GM12878 (cell line): ENCODE measurements at regions not wholly inside any gene's neighbourhood (a gene's known extent, or its start where the extent isn't known, plus 50 kb on each side); places are given as distances from the start of the nearest gene placed in this dataset.

ENCODE experiments used
- CREB1 ChIP-seq: IDR thresholded peaks from 2 replicates; pipeline ENCODE4 v1.6.1; 2012; ENCODE audit warnings: low read depth, mild to moderate bottlenecking, inconsistent platforms
- DPF2 ChIP-seq: fragments of 450-650 bp; IDR thresholded peaks from 2 replicates; pipeline ENCODE4 v1.6.1; 2017; ENCODE audit warnings: mild to moderate bottlenecking
- HDAC2 ChIP-seq: fragments of 200-600 bp; sonication (generic); IDR thresholded peaks from 2 replicates; pipeline ENCODE4 v1.6.1; 2017
- IKZF1 ChIP-seq: fragments of 450-650 bp; conservative IDR thresholded peaks from 2 replicates; pipeline ENCODE4 v1.6.1; 2017; ENCODE audit warnings: antibody characterized with exemption, mild to moderate bottlenecking
- IRF5 ChIP-seq: fragments of 450-650 bp; IDR thresholded peaks from 2 replicates; pipeline ENCODE4 v1.6.1; 2017; ENCODE audit warnings: borderline replicate concordance
- NR2C1 ChIP-seq: fragments of 450-650 bp; IDR thresholded peaks from 2 replicates; pipeline ENCODE4 v1.6.1; 2017; ENCODE audit warnings: antibody characterized with exemption, mild to moderate bottlenecking, moderate library complexity
- RELB ChIP-seq: fragments of 450-650 bp; IDR thresholded peaks from 2 replicates; pipeline ENCODE4 v1.6.1; 2017; ENCODE audit warnings: low read depth, mild to moderate bottlenecking, moderate library complexity
- USF2 ChIP-seq: IDR thresholded peaks from 2 replicates; pipeline ENCODE4 v1.6.1; 2011; ENCODE audit warnings: low read depth, low read length, improper control_type of control experiment, borderline replicate concordance
- ZBTB11 ChIP-seq: fragments of 450-650 bp; formaldehyde crosslinking; IDR thresholded peaks from 2 replicates; pipeline ENCODE4 v1.5.0; 2022; ENCODE audit warnings: mild to moderate bottlenecking, missing genetic modification characterization
- ZNF592 ChIP-seq: fragments of 450-650 bp; IDR thresholded peaks from 2 replicates; pipeline ENCODE4 v1.6.1; 2017; ENCODE audit warnings: mild to moderate bottlenecking, moderate library complexity
- ZNF622 ChIP-seq: fragments of 450-650 bp; IDR thresholded peaks from 2 replicates; pipeline ENCODE4 v1.6.1; 2017; ENCODE audit warnings: mild to moderate bottlenecking, inconsistent platforms

GRCh38 chr7:4472728-4473127 is 209.4 kb upstream of the FOXK1 start (continued):
- TF ChIP-seq IRF5 (no peak), CREB1 (no peak), NR2C1 (no peak), USF2 (no peak), ZNF592 (no peak), ZBTB11 (CRISPR knock-in tag) (no peak), RELB (no peak), IKZF1 (no peak), DPF2 (no peak), HDAC2 (no peak), ZNF622 (no peak)
